Loucy (cell line): ENCODE measurements at regions not wholly inside any gene's neighbourhood (a gene's known extent, or its start where the extent isn't known, plus 50 kb on each side); places are given as distances from the start of the nearest gene placed in this dataset.

Experiments used
- CTCF ChIP-seq: fragments of 200-600 bp; sonication (generic); conservative IDR thresholded peaks from 2 replicates; pipeline ENCODE4 v1.5.1; 2014; ENCODE audit warnings: mild to moderate bottlenecking, antibody characterized with exemption, low read length
- EZH2phosphoT487 ChIP-seq: fragments of 200-600 bp; IDR thresholded peaks from 2 replicates; pipeline ENCODE4 v1.6.1; 2018; ENCODE audit warnings: antibody characterized with exemption, mild to moderate bottlenecking, moderate library complexity, borderline replicate concordance

- no peak for TF ChIP-seq CTCF
- no peak for TF ChIP-seq EZH2phosphoT487
Measured at GRCh38 chr10:6339891-6340290, 137.2 kb downstream of the PFKFB3 start.
